ENCODE measurements at regions not wholly inside any gene's neighbourhood (a gene's known extent, or its start where the extent isn't known, plus 50 kb on each side); places are given as distances from the start of the nearest gene placed in this dataset.

GRCh38 chr1:55480029-55480795 is 265.0 kb upstream of the USP24 start:
- H3K4me2 ChIP-seq (ENCODE audit: unreplicated experiment), result no peak overlapping the region
- no peaks in the 10 kb centered on the region for H3K9me2 ChIP-seq (ENCODE audit: insufficient read depth)
- no peak overlapping the region for H3K4me3 ChIP-seq
- peaks cover 13% of the 10 kb centered on the region for H3K4me1 ChIP-seq (ENCODE audit: insufficient read depth)
- no peak overlapping the region for H3K27ac ChIP-seq
- WGBS, 2 experiments (ENCODE audit: low coverage in 1 of 2, low lambda C conversion rate in 2 of 2, missing lambda C conversion rate in 2 of 2), result 88 to 90% methylated on average over 2 of the region's 2 CpGs
- H3F3A ChIP-seq (ENCODE audit: insufficient read depth), result peaks cover 13% of the 10 kb centered on the region
- DNase-seq, result no peak
- in situ Hi-C loops (cut with MboI), result no loop called here
- no peaks in the 10 kb centered on the region for H3K79me2 ChIP-seq (ENCODE audit: insufficient read depth)
- no peaks in the 10 kb centered on the region for H3K9me3 ChIP-seq (ENCODE audit: low read depth)
- H3K36me3 ChIP-seq (ENCODE audit: low read depth), result no peaks in the 10 kb centered on the region
- H3K27me3 ChIP-seq (replicated peaks; ENCODE audit: insufficient read depth), result no peaks in the 10 kb centered on the region
- no peak overlapping the region for H2AFZ ChIP-seq
- no peak for TF ChIP-seq EZH2 (IDR thresholded peaks at IDR 0.05; ENCODE audit: insufficient read depth, poor library complexity, severe bottlenecking)
- no peak for TF ChIP-seq EZH2phosphoT487 (IDR thresholded peaks at IDR 0.05; ENCODE audit: insufficient read depth, low read depth)
- H4K20me1 ChIP-seq (ENCODE audit: insufficient read depth), result no peaks in the 10 kb centered on the region
- H3K9ac ChIP-seq, result no peak overlapping the region

DNA sequence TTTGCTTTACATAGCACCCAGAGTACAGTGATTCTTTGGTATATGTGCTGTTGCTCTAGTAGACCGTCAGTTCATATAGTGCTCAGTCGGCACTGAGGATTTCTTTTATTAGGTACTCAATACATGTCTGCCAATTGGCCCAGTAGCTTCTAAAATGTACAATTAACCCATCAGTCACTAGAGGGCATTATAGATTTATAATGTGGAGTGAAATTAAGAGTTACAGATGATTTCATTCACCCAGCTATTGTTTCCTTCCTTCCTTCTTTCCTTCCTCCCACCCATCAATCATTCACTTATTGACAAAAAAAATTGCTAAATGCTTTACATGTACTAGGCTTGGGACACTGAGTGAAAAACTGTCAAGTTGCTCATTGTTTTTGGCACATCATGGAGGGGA is 263.6 kb upstream of the USP24 start:
- Histone ChIP-seq H3K27me3 (replicated peaks; ENCODE audit: insufficient read depth) (no peaks in the 10 kb centered on the region), H3K9me3 (ENCODE audit: low read depth) (no peaks in the 10 kb centered on the region), H3K36me3 (ENCODE audit: low read depth) (no peaks in the 10 kb centered on the region), H3K4me2 (ENCODE audit: unreplicated experiment) (no peak overlapping the region), H3K9ac (no peak overlapping the region), H2AFZ (no peak overlapping the region), H3F3A (ENCODE audit: insufficient read depth) (peaks cover 23% of the 10 kb centered on the region), H3K27ac (no peak overlapping the region), H3K4me1 (ENCODE audit: insufficient read depth) (peaks cover 22% of the 10 kb centered on the region), H4K20me1 (ENCODE audit: insufficient read depth) (no peaks in the 10 kb centered on the region), H3K9me2 (ENCODE audit: insufficient read depth) (no peaks in the 10 kb centered on the region), H3K79me2 (ENCODE audit: insufficient read depth) (no peaks in the 10 kb centered on the region), H3K4me3 (no peak overlapping the region)
- WGBS, 2 experiments (ENCODE audit: low coverage in 1 of 2, low lambda C conversion rate in 2 of 2, missing lambda C conversion rate in 2 of 2), result 55% methylated on average over 2 of the region's 2 CpGs
- peak; percentile 38 for DNase-seq
- in situ Hi-C loops (cut with MboI), result no loop called here
- TF ChIP-seq EZH2phosphoT487 (IDR thresholded peaks at IDR 0.05; ENCODE audit: insufficient read depth, low read depth) (no peak), EZH2 (IDR thresholded peaks at IDR 0.05; ENCODE audit: insufficient read depth, poor library complexity, severe bottlenecking) (no peak)

- no peaks in the 10 kb centered on the region for H3K79me2 ChIP-seq (ENCODE audit: insufficient read depth)
- no peak overlapping the region for H3K9ac ChIP-seq
- no peaks in the 10 kb centered on the region for H3K9me3 ChIP-seq (ENCODE audit: low read depth)
Observed at GRCh38 chr1:55477953-55478352, 262.8 kb upstream of the USP24 start.

GRCh38 chr1:55476445-55477015 is 261.4 kb upstream of the USP24 start:
- no peak overlapping the region for H2AFZ ChIP-seq
- H3K4me2 ChIP-seq (ENCODE audit: unreplicated experiment), result no peak overlapping the region
- WGBS, 2 experiments (ENCODE audit: low coverage in 1 of 2, low lambda C conversion rate in 2 of 2, missing lambda C conversion rate in 2 of 2), result 62 to 72% methylated on average over 6 of the region's 6 CpGs

More at GRCh38 chr1:55477953-55478352, 262.8 kb upstream of the USP24 start:
- DNase-seq, result no peak
- Histone ChIP-seq H3F3A (ENCODE audit: insufficient read depth) (peaks cover 27% of the 10 kb centered on the region), H3K36me3 (ENCODE audit: low read depth) (no peaks in the 10 kb centered on the region), H3K4me1 (ENCODE audit: insufficient read depth) (peaks cover 26% of the 10 kb centered on the region), H2AFZ (no peak overlapping the region), H4K20me1 (ENCODE audit: insufficient read depth) (no peaks in the 10 kb centered on the region), H3K27ac (no peak overlapping the region), H3K27me3 (replicated peaks; ENCODE audit: insufficient read depth) (no peaks in the 10 kb centered on the region), H3K9me2 (ENCODE audit: insufficient read depth) (no peaks in the 10 kb centered on the region), H3K4me2 (ENCODE audit: unreplicated experiment) (no peak overlapping the region), H3K4me3 (no peak overlapping the region)
- TF ChIP-seq EZH2 (IDR thresholded peaks at IDR 0.05; ENCODE audit: insufficient read depth, poor library complexity, severe bottlenecking), result no peak
- TF ChIP-seq EZH2phosphoT487 (IDR thresholded peaks at IDR 0.05; ENCODE audit: insufficient read depth, low read depth), result no peak
- 68 to 71% methylated on average over 4 of the region's 4 CpGs for WGBS, 2 experiments (ENCODE audit: low coverage in 1 of 2, low lambda C conversion rate in 2 of 2, missing lambda C conversion rate in 2 of 2)
- in situ Hi-C loops (cut with MboI), result no loop called here

More at GRCh38 chr1:55476445-55477015, 261.4 kb upstream of the USP24 start:
- no peaks in the 10 kb centered on the region for H3K27me3 ChIP-seq (replicated peaks; ENCODE audit: insufficient read depth)
- H3K79me2 ChIP-seq (ENCODE audit: insufficient read depth), result no peaks in the 10 kb centered on the region
- H3K27ac ChIP-seq, result no peak overlapping the region
- H3K4me1 ChIP-seq (ENCODE audit: insufficient read depth), result peaks cover 29% of the 10 kb centered on the region
- H3K36me3 ChIP-seq (ENCODE audit: low read depth), result no peaks in the 10 kb centered on the region
- H3K4me3 ChIP-seq, result no peak overlapping the region
- H3K9ac ChIP-seq, result no peak overlapping the region
- peaks cover 27% of the 10 kb centered on the region for H3F3A ChIP-seq (ENCODE audit: insufficient read depth)
- H3K9me2 ChIP-seq (ENCODE audit: insufficient read depth), result no peaks in the 10 kb centered on the region
- DNase-seq, result no peak
- no peaks in the 10 kb centered on the region for H3K9me3 ChIP-seq (ENCODE audit: low read depth)
- in situ Hi-C loops (cut with MboI), result no loop called here
- no peaks in the 10 kb centered on the region for H4K20me1 ChIP-seq (ENCODE audit: insufficient read depth)
- TF ChIP-seq EZH2 (IDR thresholded peaks at IDR 0.05; ENCODE audit: insufficient read depth, poor library complexity, severe bottlenecking), result no peak
- TF ChIP-seq EZH2phosphoT487 (IDR thresholded peaks at IDR 0.05; ENCODE audit: insufficient read depth, low read depth), result no peak
